CD4-positive, alpha-beta T cell treated with Interleukin-17A for 4 hours (primary cell): ENCODE measurements at regions not wholly inside any gene's neighbourhood (a gene's known extent, or its start where the extent isn't known, plus 50 kb on each side); places are given as distances from the start of the nearest gene placed in this dataset.

Experiments
- DNase-seq: peaks from one replicate; pipeline ENCODE4 v3.0.0-alpha.2; 2020; ENCODE audit warnings: mixed read lengths

GRCh38 chr12:41924111-41924510 is 220.6 kb downstream of the GXYLT1 start:
- no peak for DNase-seq

GRCh38 chr12:41923351-41923750 is 221.3 kb downstream of the GXYLT1 start:
- DNase-seq: no peak

- no peak for DNase-seq
These were observed 224.3 kb downstream of the GXYLT1 start for GRCh38 chr12:41920355-41920754.

- DNase-seq: no peak
These were observed 225.0 kb downstream of the GXYLT1 start for GRCh38 chr12:41919526-41920261.

GRCh38 chr12:41919048-41919447 is 225.6 kb downstream of the GXYLT1 start:
- no peak for DNase-seq

GRCh38 chr12:41917938-41918341 is 226.7 kb downstream of the GXYLT1 start:
- no peak for DNase-seq

- no peak for DNase-seq
These were observed 227.5 kb downstream of the GXYLT1 start for GRCh38 chr12:41917181-41917580.

GRCh38 chr12:41910578-41911320 is 233.9 kb downstream of the GXYLT1 start:
- no peak for DNase-seq

GRCh38 chr12:41908206-41908605 is 236.5 kb downstream of the GXYLT1 start:
- DNase-seq: no peak

- DNase-seq: no peak
These were observed 237.1 kb downstream of the GXYLT1 start for GRCh38 chr12:41907550-41907949.

GRCh38 chr12:41907021-41907420 is 237.7 kb downstream of the GXYLT1 start:
- DNase-seq: no peak

GRCh38 chr12:41905759-41906297 is 238.8 kb downstream of the GXYLT1 start:
- no peak for DNase-seq

- DNase-seq: no peak
These were observed 239.5 kb downstream of the GXYLT1 start for GRCh38 chr12:41905073-41905758.

- no peak for DNase-seq
These were observed 240.6 kb downstream of the GXYLT1 start for GRCh38 chr12:41904041-41904440.

- DNase-seq: no peak
These were observed 241.5 kb downstream of the GXYLT1 start for GRCh38 chr12:41903014-41903708.

GRCh38 chr12:41899577-41899976 is 245.1 kb downstream of the GXYLT1 start:
- no peak for DNase-seq

- DNase-seq: no peak
These were observed 247.1 kb downstream of the GXYLT1 start for GRCh38 chr12:41897593-41897992.

- no peak for DNase-seq
These were observed 251.2 kb downstream of the GXYLT1 start for GRCh38 chr12:41893491-41893890.

GRCh38 chr12:41892302-41892701 is 252.4 kb downstream of the GXYLT1 start:
- no peak for DNase-seq

GRCh38 chr12:41891226-41891625 is 253.4 kb downstream of the GXYLT1 start:
- DNase-seq: no peak

GRCh38 chr12:41888285-41888684 is 256.4 kb downstream of the GXYLT1 start:
- no peak for DNase-seq

GRCh38 chr12:41881891-41882805 is 262.5 kb downstream of the GXYLT1 start:
- DNase-seq: no peak
